PC-3 (cell line): ENCODE measurements at regions not wholly inside any gene's neighbourhood (a gene's known extent, or its start where the extent isn't known, plus 50 kb on each side); places are given as distances from the start of the nearest gene placed in this dataset.

Source experiments
- EZH2 ChIP-seq: fragments of 300-600 bp; sonication (generic); IDR thresholded peaks from one replicate; pipeline ENCODE4 v1.6.1; 2017; ENCODE audit warnings: antibody characterized with exemption, mild to moderate bottlenecking, low read length; ENCODE audit not compliant: unreplicated experiment
- EZH2phosphoT487 ChIP-seq: fragments of 300-600 bp; sonication (generic); IDR thresholded peaks from 2 replicates; pipeline ENCODE4 v1.6.1; 2018; ENCODE audit warnings: mild to moderate bottlenecking, antibody characterized with exemption, low read length, borderline replicate concordance
- TF ChIP-seq, protein P1 (sequence below): fragments of 300-600 bp; sonication (generic); conservative IDR thresholded peaks from 2 replicates; pipeline ENCODE4 v1.5.1; 2017; ENCODE audit warnings: antibody characterized with exemption, low read depth, mild to moderate bottlenecking, low read length

- TF ChIP-seq EZH2: no peak
- TF ChIP-seq, protein P1, sequence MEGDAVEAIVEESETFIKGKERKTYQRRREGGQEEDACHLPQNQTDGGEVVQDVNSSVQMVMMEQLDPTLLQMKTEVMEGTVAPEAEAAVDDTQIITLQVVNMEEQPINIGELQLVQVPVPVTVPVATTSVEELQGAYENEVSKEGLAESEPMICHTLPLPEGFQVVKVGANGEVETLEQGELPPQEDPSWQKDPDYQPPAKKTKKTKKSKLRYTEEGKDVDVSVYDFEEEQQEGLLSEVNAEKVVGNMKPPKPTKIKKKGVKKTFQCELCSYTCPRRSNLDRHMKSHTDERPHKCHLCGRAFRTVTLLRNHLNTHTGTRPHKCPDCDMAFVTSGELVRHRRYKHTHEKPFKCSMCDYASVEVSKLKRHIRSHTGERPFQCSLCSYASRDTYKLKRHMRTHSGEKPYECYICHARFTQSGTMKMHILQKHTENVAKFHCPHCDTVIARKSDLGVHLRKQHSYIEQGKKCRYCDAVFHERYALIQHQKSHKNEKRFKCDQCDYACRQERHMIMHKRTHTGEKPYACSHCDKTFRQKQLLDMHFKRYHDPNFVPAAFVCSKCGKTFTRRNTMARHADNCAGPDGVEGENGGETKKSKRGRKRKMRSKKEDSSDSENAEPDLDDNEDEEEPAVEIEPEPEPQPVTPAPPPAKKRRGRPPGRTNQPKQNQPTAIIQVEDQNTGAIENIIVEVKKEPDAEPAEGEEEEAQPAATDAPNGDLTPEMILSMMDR: no peak
- no peak for TF ChIP-seq EZH2phosphoT487
These were observed 248.0 kb upstream of the GALNT17 start for GRCh38 chr7:70883750-70884439.
